ENCODE measurements at regions not wholly inside any gene's neighbourhood (a gene's known extent, or its start where the extent isn't known, plus 50 kb on each side); places are given as distances from the start of the nearest gene placed in this dataset.

DNA sequence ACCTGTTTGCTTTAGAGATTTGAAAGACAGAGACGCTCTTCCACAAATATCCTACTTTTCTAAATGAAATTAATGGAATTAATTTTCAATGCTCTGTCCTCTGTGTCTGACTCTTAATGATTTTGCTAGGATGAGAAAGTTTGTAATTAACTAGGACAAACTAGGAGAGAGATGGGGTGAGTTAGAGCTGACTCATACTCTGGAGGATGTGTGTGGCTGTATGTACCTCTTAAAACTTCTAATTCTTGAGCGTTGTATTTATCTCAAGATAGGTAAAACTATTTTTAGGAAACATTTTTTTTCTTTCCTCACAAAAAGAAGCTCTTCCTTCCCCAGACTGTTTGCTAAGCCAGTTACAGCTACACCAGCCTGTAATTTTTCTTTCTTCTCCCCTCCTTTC, 178.8 kb upstream of the ANKRD30A start:
- DNase-seq (no peak), ATAC-seq (no peak)
- TF ChIP-seq, protein P1, sequence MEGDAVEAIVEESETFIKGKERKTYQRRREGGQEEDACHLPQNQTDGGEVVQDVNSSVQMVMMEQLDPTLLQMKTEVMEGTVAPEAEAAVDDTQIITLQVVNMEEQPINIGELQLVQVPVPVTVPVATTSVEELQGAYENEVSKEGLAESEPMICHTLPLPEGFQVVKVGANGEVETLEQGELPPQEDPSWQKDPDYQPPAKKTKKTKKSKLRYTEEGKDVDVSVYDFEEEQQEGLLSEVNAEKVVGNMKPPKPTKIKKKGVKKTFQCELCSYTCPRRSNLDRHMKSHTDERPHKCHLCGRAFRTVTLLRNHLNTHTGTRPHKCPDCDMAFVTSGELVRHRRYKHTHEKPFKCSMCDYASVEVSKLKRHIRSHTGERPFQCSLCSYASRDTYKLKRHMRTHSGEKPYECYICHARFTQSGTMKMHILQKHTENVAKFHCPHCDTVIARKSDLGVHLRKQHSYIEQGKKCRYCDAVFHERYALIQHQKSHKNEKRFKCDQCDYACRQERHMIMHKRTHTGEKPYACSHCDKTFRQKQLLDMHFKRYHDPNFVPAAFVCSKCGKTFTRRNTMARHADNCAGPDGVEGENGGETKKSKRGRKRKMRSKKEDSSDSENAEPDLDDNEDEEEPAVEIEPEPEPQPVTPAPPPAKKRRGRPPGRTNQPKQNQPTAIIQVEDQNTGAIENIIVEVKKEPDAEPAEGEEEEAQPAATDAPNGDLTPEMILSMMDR (IDR thresholded peaks at IDR 0.05) = no peak
- Histone ChIP-seq H3K36me3 (ENCODE audit: low read depth) (no peaks in the 10 kb centered on the region), H3K4me3 (no peak overlapping the region), H3K4me1 (ENCODE audit: low read depth) (no peaks in the 10 kb centered on the region), H3K9me3 (peaks cover 47% of the 10 kb centered on the region)
- intact Hi-C loops (cut with DNase I, micrococcal nuclease) = no loop called here

DNA sequence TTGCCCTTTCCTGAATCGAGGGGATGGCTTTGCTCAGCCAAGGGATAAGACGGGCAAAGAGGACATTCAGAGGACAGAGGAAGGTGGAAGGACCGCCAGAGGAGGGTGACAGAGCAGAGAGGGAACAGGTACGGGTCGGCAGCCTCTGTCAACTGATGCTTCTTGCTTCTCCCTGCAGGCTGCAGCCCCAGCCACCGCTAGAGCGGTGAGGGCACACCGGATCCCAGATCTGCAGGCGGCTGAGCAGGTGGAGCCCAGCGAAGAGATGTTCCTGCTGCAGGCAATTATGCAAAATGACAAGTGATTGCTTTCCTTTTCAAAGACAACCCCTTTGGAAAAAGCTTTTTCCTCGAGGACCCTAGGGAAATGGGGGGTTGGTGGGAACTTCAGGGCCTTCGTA, 181.9 kb upstream of the ANKRD30A start:
- no peaks in the 10 kb centered on the region for H3K4me1 ChIP-seq (ENCODE audit: low read depth)
- peaks cover 37% of the 10 kb centered on the region for H3K9me3 ChIP-seq
- TF ChIP-seq, protein P1 (IDR thresholded peaks at IDR 0.05) = no peak
- DNase-seq = peak in 1 of 3 donors; percentile 41
- no peaks in the 10 kb centered on the region for H3K36me3 ChIP-seq (ENCODE audit: low read depth)
- no peak for ATAC-seq
- intact Hi-C loops (cut with DNase I, micrococcal nuclease) = no loop called here
- H3K4me3 ChIP-seq = no peak overlapping the region

DNA sequence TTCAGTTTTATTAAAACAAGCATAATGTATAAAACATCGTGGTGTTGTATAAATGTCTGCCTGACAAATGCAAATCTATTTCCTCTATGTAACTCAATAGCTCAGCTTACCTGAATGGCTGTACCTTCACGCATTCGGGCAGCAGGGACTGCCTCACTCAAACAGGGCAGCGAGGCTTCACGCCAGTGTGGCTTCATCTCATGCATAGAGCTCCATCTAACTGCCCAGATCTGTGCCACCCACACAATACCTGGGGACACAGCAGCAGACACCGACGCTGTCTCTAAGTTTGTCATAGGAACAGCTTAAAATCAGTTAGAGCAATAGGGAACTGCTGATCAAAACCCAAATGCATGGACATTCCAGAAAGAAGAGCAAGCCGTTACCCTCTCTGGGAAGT, 182.8 kb upstream of the ANKRD30A start:
- no peaks in the 10 kb centered on the region for H3K36me3 ChIP-seq (ENCODE audit: low read depth)
- TF ChIP-seq, protein P1 (IDR thresholded peaks at IDR 0.05) = no peak
- H3K4me1 ChIP-seq (ENCODE audit: low read depth) = no peaks in the 10 kb centered on the region
- H3K4me3 ChIP-seq = no peak overlapping the region
- ATAC-seq (no peak), DNase-seq (no peak)
- H3K9me3 ChIP-seq = peaks cover 34% of the 10 kb centered on the region
- intact Hi-C loops (cut with DNase I, micrococcal nuclease) = no loop called here

DNA sequence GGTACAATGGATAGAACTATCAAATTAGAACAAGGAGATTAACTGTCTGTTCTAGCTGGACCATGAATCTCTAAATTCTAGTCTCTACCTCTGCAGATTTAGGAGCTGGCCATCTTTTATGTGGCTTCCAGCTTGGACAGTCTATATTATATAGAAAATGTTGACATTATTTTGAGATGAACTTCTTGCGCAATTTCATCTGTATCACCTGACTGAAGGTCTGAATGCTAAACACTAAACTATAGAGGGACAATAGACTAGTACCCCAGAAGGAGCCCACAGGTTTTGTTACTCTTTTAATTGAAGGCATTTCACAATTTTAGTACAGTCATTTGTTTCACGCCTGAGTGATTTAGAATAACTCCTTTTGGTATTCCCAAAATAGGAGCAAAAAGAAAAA, 222.4 kb upstream of the ANKRD30A start:
- H3K4me1 ChIP-seq (ENCODE audit: low read depth) = no peaks in the 10 kb centered on the region
- peaks cover 23% of the 10 kb centered on the region for H3K9me3 ChIP-seq
- intact Hi-C loops (cut with DNase I, micrococcal nuclease) = no loop called here
- DNase-seq (no peak), ATAC-seq (no peak)
- no peaks in the 10 kb centered on the region for H3K36me3 ChIP-seq (ENCODE audit: low read depth)
- no peak overlapping the region for H3K4me3 ChIP-seq
- TF ChIP-seq, protein P1 (IDR thresholded peaks at IDR 0.05) = no peak

DNA sequence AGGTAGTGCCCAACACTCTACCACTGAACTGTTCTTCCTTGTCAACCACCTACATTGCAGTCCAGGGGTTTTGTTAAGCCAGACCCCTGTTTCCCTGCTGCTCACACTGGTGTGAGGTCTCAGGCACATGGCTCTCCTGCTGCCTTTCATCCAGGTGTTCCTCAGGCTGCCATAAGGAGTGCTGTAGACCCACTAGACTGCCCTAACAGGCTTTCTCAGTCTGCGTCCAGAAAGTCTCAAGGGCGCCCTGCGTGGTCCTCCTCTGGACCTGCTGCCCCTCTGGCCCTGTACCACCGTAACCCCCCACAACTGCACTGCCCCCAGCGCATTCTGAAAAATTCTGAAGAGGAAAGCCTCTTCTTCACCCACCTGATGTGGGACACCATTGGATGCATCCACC, 225.7 kb upstream of the ANKRD30A start:
- TF ChIP-seq, protein P1 (IDR thresholded peaks at IDR 0.05) = no peak
- ATAC-seq = no peak

DNA sequence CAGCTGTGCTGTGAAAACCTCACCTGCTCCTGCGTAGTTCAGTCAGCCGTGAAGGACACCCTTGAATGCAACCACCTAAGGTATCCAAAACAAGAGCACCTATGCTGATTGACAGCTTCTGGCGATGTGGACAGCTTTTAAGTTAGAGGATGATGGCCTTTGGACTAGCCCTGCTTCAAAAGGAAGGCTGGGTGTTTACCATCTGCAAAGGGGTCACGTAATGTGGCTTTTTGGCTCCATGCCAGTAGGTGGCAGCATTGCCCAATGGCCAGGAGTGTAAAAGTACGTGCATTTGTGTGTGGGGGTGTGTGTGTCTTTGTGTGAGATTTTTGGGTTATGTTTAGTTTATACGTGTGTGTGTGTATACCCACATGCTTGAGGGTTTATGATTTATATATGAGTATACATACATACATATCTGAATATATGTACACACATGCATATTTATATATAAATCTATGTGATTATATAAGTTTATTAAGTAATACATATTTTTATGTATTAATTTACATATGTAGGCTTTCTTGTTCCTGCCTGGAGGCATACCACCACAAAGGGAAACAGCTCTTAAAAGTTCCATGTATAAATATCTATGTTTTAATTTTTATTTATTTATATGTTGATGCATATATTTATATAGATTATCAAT, 236.3 kb upstream of the ANKRD30A start:
- TF ChIP-seq, protein P1 (IDR thresholded peaks at IDR 0.05) = no peak
- ATAC-seq (peak; percentile 28), DNase-seq (peak in 1 of 3 donors; percentile 24)
- H3K4me1 ChIP-seq (ENCODE audit: low read depth) = no peaks in the 10 kb centered on the region
- H3K36me3 ChIP-seq (ENCODE audit: low read depth) = no peaks in the 10 kb centered on the region
- no peak overlapping the region for H3K4me3 ChIP-seq
- no peaks in the 10 kb centered on the region for H3K9me3 ChIP-seq
- intact Hi-C loops (cut with DNase I, micrococcal nuclease) = no loop called here

More for the DNA sequence above, 225.7 kb upstream of the ANKRD30A start:
- H3K4me1 ChIP-seq (ENCODE audit: low read depth) = no peaks in the 10 kb centered on the region
- H3K4me3 ChIP-seq = no peak overlapping the region
- peaks cover 24% of the 10 kb centered on the region for H3K9me3 ChIP-seq
- intact Hi-C loops (cut with DNase I, micrococcal nuclease) = no loop called here
- no peak for DNase-seq
- no peaks in the 10 kb centered on the region for H3K36me3 ChIP-seq (ENCODE audit: low read depth)
